Osteocyte (in vitro differentiated cells): ENCODE measurements at regions not wholly inside any gene's neighbourhood (a gene's known extent, or its start where the extent isn't known, plus 50 kb on each side); places are given as distances from the start of the nearest gene placed in this dataset.

ENCODE experiments used
- DNase-seq: peaks from one replicate; pipeline ENCODE4 v3.0.0; 2021; ENCODE audit warnings: mixed read lengths; ENCODE audit not compliant: unreplicated experiment; ENCODE audit errors: extremely low spot score
- H3K27ac Mint-ChIP-seq: one replicate; pipeline ENCODE4 v1.8.0; 2021; ENCODE audit warnings: mild to moderate bottlenecking, mixed read lengths; ENCODE audit not compliant: unreplicated experiment
- H3K27me3 Mint-ChIP-seq: one replicate; pipeline ENCODE4 v1.8.0; 2021; ENCODE audit warnings: mixed read lengths; ENCODE audit not compliant: unreplicated experiment
- H3K36me3 Mint-ChIP-seq: one replicate; pipeline ENCODE4 v1.8.0; 2021; ENCODE audit warnings: mixed read lengths; ENCODE audit not compliant: unreplicated experiment
- H3K4me1 Mint-ChIP-seq: one replicate; pipeline ENCODE4 v1.8.0; 2021; ENCODE audit warnings: mixed read lengths; ENCODE audit not compliant: unreplicated experiment
- H3K4me3 Mint-ChIP-seq: one replicate; pipeline ENCODE4 v1.8.0; 2021; ENCODE audit warnings: mild to moderate bottlenecking, moderate library complexity, mixed read lengths; ENCODE audit not compliant: unreplicated experiment
- H3K9me3 Mint-ChIP-seq: one replicate; pipeline ENCODE4 v1.8.0; 2021; ENCODE audit warnings: mixed read lengths; ENCODE audit not compliant: unreplicated experiment
- TF ChIP-seq, protein P1 (sequence below): fragments of 200-600 bp; sonication (generic); IDR thresholded peaks from 2 replicates; pipeline ENCODE4 v1.5.0; 2021; ENCODE audit warnings: antibody characterized with exemption, mild to moderate bottlenecking, moderate library complexity

DNA sequence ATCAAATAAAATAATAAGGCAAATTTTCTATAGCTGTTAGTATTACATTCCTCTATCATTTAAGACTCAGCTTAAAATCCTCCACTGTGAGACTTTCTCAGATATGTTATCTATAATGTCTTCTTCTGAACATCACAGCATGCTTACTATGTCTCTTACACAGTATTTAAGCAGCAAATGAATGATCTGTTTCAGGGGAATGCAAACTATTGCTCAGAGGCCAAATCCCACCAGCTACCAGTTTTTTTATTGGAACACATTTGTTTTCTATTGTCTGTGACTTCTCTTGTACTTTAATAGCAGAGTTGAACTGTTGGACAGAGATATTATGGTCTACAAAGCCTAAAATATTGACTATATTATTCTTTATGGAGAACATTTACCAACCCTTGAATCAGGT is 59.6 kb downstream of the C3orf38 start:
- TF ChIP-seq, protein P1, sequence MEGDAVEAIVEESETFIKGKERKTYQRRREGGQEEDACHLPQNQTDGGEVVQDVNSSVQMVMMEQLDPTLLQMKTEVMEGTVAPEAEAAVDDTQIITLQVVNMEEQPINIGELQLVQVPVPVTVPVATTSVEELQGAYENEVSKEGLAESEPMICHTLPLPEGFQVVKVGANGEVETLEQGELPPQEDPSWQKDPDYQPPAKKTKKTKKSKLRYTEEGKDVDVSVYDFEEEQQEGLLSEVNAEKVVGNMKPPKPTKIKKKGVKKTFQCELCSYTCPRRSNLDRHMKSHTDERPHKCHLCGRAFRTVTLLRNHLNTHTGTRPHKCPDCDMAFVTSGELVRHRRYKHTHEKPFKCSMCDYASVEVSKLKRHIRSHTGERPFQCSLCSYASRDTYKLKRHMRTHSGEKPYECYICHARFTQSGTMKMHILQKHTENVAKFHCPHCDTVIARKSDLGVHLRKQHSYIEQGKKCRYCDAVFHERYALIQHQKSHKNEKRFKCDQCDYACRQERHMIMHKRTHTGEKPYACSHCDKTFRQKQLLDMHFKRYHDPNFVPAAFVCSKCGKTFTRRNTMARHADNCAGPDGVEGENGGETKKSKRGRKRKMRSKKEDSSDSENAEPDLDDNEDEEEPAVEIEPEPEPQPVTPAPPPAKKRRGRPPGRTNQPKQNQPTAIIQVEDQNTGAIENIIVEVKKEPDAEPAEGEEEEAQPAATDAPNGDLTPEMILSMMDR, result no peak
- no peak for DNase-seq
- peaks cover 18% of the 10 kb centered on the region for H3K27me3 Mint-ChIP-seq
- H3K4me1 Mint-ChIP-seq, result no peaks in the 10 kb centered on the region
- no peak overlapping the region for H3K4me3 Mint-ChIP-seq
- H3K9me3 Mint-ChIP-seq, result no peaks in the 10 kb centered on the region
- no peaks in the 10 kb centered on the region for H3K36me3 Mint-ChIP-seq
- H3K27ac Mint-ChIP-seq, result no peak overlapping the region

DNA sequence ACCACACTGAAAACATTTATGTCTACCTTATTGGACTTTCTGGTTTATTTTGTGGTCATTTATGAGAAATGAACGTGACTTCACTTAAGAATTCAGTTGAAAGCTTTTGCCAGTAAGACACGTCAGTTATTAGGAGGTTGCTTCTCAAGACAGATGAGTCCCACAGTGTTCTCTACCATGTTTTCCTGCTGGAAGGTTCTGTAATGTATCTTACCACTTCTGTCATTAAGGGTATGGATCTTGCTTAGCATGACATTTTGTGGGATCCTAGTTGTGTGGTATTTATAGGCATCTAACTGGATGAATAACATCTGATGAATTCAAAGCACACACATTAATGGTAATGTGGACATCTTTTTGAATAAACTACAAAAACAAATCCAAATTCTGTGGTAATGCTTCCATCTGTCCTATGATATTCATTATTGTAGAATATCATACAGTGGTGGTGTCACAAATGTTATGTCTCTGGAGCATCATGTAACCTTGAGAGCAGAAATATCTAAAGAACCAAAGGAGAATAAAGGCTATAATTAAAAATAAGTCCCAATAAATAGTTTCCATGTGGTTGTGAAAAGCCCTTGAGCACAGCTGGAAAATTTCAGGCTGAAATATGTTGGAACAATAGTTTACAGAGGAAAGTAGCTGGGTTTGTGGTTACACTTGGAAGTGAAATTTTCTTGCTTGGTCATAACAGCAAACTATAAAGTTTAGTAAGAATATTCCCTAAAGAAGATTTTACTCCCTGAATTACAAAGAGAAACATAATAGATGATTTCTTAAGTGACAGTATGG is 61.5 kb downstream of the C3orf38 start:
- Mint-ChIP-seq H3K4me3 (no peak overlapping the region), H3K27ac (no peak overlapping the region), H3K36me3 (no peaks in the 10 kb centered on the region), H3K4me1 (no peaks in the 10 kb centered on the region), H3K9me3 (no peaks in the 10 kb centered on the region), H3K27me3 (peaks cover 17% of the 10 kb centered on the region)
- DNase-seq, result no peak
- TF ChIP-seq, protein P1, result no peak

DNA sequence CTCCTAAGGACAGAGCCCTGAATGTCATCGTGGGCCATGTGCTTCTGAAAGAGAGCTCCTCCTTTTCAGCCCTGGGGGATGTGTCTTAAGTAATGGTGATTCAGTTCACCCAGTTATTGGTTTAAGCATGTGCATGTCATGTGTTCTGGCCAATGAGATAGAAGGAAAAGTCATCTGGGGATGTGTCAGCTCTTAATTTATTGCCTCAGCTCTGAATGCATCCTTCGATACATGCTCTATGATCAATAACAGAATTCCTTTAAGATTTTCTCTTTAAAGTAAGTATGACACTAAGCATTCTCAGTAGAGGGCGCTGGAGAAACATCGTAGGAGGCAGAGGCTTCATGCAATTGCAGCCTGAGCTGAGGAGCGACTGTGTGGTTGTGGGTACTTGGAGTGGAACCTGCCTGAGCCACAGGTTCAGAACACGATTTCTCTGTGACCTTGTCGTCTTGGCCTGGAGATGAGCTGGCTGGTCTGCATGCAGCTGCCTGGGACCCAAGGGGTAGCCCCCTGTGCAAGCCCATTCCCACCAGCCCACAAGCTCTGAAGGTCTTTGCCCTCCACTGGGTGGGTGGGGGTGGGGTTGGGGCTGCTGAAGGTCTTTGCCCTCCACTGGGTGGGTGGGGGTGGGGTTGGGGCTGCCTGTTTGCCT is 69.5 kb downstream of the C3orf38 start:
- TF ChIP-seq, protein P1, result peak; percentile 72
- peaks cover 29% of the 10 kb centered on the region for H3K27me3 Mint-ChIP-seq
- H3K9me3 Mint-ChIP-seq, result no peaks in the 10 kb centered on the region
- H3K4me1 Mint-ChIP-seq, result no peaks in the 10 kb centered on the region
- H3K36me3 Mint-ChIP-seq, result no peaks in the 10 kb centered on the region
- no peak overlapping the region for H3K4me3 Mint-ChIP-seq
- no peak overlapping the region for H3K27ac Mint-ChIP-seq
- DNase-seq, result no peak

DNA sequence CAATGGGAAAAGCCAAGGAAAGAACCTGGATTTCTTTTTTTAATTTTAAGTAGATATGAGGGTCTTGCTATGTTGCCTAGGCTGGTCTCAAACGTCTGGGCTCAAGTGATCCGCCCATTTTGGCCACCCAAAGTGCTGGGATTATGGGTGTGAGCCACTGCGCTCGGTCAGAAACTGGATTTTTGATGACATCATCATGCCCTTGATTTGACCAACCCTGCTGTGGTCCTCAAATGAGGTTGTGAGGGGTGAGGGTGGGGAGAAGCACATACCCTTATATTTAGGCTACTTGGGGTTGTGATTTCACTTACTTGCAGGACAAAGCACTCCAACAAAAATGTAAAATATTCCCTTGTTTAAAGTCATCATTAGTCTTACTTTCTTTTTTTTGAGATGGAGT is 70.4 kb downstream of the C3orf38 start:
- Mint-ChIP-seq H3K9me3 (no peaks in the 10 kb centered on the region), H3K27ac (no peak overlapping the region), H3K4me3 (no peak overlapping the region), H3K27me3 (peaks cover 29% of the 10 kb centered on the region), H3K4me1 (no peaks in the 10 kb centered on the region), H3K36me3 (no peaks in the 10 kb centered on the region)
- TF ChIP-seq, protein P1, result no peak
- DNase-seq, result no peak

DNA sequence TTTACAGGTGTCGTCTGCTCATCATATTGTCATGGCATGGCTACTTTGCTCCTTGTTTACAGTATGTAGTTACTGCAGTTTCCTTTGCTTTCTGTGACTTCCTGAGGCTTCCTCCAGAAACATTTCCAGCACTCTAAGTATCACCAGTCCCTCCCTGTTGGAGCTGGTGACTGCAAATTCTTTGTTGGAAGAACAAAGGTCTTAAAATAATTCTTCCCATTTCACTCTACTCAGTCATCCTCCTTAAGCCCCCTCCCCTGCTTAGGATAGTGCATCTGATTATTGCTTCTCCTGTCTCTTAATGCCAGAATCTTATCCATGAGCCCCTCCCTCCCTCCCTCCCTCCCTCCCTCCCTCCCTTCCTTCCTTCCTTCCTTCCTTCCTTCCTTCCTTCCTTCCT is 72.0 kb downstream of the C3orf38 start:
- Mint-ChIP-seq H3K27me3 (peaks cover 28% of the 10 kb centered on the region), H3K9me3 (no peaks in the 10 kb centered on the region), H3K4me3 (no peak overlapping the region), H3K27ac (no peak overlapping the region), H3K36me3 (no peaks in the 10 kb centered on the region), H3K4me1 (no peaks in the 10 kb centered on the region)
- no peak for DNase-seq
- TF ChIP-seq, protein P1, result no peak
